ENCODE measurements at regions not wholly inside any gene's neighbourhood (a gene's known extent, or its start where the extent isn't known, plus 50 kb on each side); places are given as distances from the start of the nearest gene placed in this dataset.
A peak's percentile ranks its signal among the peaks of the same experiment; 100 is the strongest.

DNA sequence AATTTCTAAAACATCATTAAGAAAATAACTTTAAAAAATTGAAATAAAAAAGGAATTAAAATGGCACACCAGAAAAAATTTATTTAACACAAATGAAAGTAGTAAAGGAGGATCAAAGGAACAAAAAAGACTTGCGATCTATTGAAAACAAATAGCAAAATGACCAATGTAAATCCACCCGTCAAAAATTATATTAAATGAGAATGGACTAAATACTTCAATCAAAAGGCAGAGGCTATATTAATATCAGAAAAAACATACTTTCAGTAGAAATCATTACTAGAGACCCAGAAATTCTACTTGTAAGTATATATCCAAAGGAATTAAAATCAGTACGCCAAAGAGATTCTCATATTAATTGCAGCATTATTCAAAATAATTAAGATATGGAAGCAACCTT lies 293.1 kb upstream of the SOX4 start:
- no peak overlapping the region for H3K4me3 ChIP-seq (ENCODE audit: low read depth, low read length)
- DNase-seq (ENCODE audit: low read depth), result no peak
- TF ChIP-seq, protein P1, sequence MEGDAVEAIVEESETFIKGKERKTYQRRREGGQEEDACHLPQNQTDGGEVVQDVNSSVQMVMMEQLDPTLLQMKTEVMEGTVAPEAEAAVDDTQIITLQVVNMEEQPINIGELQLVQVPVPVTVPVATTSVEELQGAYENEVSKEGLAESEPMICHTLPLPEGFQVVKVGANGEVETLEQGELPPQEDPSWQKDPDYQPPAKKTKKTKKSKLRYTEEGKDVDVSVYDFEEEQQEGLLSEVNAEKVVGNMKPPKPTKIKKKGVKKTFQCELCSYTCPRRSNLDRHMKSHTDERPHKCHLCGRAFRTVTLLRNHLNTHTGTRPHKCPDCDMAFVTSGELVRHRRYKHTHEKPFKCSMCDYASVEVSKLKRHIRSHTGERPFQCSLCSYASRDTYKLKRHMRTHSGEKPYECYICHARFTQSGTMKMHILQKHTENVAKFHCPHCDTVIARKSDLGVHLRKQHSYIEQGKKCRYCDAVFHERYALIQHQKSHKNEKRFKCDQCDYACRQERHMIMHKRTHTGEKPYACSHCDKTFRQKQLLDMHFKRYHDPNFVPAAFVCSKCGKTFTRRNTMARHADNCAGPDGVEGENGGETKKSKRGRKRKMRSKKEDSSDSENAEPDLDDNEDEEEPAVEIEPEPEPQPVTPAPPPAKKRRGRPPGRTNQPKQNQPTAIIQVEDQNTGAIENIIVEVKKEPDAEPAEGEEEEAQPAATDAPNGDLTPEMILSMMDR (conservative IDR thresholded peaks at IDR 0.05; ENCODE audit: low read depth, low read length), result no peak

DNA sequence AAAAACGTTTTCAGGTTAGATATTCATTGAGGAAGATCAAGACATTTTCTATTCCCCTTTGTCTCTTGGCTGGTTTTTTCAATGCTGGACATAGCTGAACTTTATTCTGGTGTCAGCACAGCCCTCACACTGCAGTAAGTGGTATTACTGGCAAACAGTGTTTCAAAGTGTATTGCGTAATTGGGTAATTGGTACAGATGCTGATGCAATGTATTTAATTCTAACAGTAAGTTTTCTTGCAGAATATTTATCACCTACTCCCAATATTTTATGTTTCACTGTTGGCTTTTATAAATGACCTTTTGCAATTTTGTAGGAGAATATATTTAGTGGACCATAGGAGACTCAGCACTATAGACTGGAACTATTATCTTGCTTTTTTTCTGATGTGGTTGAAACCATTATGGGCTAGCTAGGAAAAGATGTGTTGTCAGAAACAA lies 287.6 kb upstream of the SOX4 start:
- TF ChIP-seq, protein P1 (conservative IDR thresholded peaks at IDR 0.05; ENCODE audit: low read depth, low read length), result peak; percentile 49
- H3K4me3 ChIP-seq (ENCODE audit: low read depth, low read length), result no peak overlapping the region
- peak; percentile 85 for DNase-seq (ENCODE audit: low read depth)

- DNase-seq (ENCODE audit: low read depth), result no peak
- no peak overlapping the region for H3K4me3 ChIP-seq (ENCODE audit: low read depth, low read length)
- TF ChIP-seq, protein P1 (conservative IDR thresholded peaks at IDR 0.05; ENCODE audit: low read depth, low read length), result no peak
These were observed 287.0 kb upstream of the SOX4 start for GRCh38 chr6:21306546-21306945.

DNA sequence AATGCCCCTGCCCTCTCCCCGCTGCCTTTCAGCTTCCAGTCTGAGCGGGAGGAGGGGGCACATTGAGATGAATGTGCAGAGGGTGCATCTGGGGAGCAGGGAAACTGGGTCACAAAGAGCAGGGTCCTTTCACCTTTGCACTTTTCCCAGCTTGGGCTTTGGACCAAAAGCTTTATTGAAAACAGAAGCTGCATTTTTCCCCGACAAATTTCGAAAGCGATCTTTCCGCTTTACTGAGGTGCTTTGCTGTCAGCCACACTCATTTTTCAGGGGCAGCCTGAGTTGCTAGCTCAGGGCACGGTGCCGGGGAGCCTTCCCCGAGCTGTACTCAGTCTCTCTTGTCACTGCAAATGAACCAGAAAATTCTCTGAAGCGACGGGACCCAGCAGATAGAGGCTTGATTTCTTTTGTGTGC lies 283.7 kb upstream of the SOX4 start:
- H3K4me3 ChIP-seq (ENCODE audit: low read depth, low read length), result peak overlapping the region; percentile 53
- peak; percentile 27 for DNase-seq (ENCODE audit: low read depth)
- TF ChIP-seq, protein P1 (conservative IDR thresholded peaks at IDR 0.05; ENCODE audit: low read depth, low read length), result no peak

GRCh38 chr6:21310568-21311140 lies 282.9 kb upstream of the SOX4 start:
- TF ChIP-seq, protein P1 (conservative IDR thresholded peaks at IDR 0.05; ENCODE audit: low read depth, low read length), result no peak
- DNase-seq (ENCODE audit: low read depth), result no peak
- H3K4me3 ChIP-seq (ENCODE audit: low read depth, low read length), result no peak overlapping the region

GRCh38 chr6:21312118-21312517 lies 281.4 kb upstream of the SOX4 start:
- H3K4me3 ChIP-seq (ENCODE audit: low read depth, low read length), result no peak overlapping the region
- DNase-seq (ENCODE audit: low read depth), result no peak
- TF ChIP-seq, protein P1 (conservative IDR thresholded peaks at IDR 0.05; ENCODE audit: low read depth, low read length), result no peak

- TF ChIP-seq, protein P1 (conservative IDR thresholded peaks at IDR 0.05; ENCODE audit: low read depth, low read length), result no peak
- peak; percentile 25 for DNase-seq (ENCODE audit: low read depth)
- H3K4me3 ChIP-seq (ENCODE audit: low read depth, low read length), result peak overlapping the region; percentile 38
These were observed 275.9 kb upstream of the SOX4 start for GRCh38 chr6:21317642-21318041.

Data from choroid plexus epithelial cell (primary cell).